A204.1 (cell line): ENCODE measurements at regions not wholly inside any gene's neighbourhood (a gene's known extent, or its start where the extent isn't known, plus 50 kb on each side); places are given as distances from the start of the nearest gene placed in this dataset.
"Not testable (repeated sequence)": the region's sequence is repeated elsewhere in the genome, so short reads cannot be mapped to it uniquely, and the experiment has no call there.

Experiments used
- FAIRE-seq: peaks from 2 replicates; lab custom pipeline; 2012; peaks lifted over from hg19 to GRCh38; lab: Jason Lieb, UNC

DNA sequence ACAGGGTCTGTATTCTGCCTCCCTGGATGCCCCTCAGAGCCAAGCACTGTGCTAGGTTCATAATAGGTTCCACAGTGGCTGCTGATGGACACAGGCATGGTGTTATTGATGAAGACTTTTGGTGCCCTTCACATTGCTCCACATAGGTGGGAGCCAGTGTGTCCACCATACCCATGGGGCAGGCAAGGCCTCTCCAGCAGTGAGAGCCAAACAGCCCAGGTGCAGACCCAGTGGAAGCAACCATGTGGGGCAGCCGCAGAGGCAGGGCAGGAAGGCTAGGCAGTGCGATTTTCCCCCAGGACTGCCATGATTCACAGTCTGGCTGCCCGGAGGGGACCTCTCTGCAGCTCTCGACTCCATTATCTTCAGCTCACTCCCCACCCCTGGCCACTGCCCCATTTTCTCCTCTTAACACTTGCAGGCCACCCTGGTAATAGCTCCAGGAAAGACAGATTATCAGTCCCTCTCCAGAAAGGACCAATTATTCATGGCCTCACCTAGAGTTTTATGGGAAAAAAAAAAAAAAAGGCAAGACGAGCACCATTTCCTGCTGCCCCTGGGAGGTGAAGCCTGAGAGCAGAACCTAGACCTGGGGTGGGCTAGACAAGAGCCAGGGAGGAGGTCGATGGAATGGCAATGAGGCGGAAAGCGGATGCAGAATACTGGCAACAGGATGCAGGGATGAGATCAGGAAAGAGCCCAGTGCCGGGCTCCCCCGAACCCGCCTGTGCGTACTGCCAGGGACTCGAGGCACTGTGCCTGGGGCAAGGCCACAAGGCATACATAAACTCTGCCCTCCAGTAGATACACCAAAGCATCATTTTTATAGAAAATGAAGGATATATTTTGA, 343.0 kb upstream of the NCAM1 start:
- no peak for FAIRE-seq

GRCh38 chr11:112619106-112619505, 342.1 kb upstream of the NCAM1 start:
- FAIRE-seq, result no peak

DNA sequence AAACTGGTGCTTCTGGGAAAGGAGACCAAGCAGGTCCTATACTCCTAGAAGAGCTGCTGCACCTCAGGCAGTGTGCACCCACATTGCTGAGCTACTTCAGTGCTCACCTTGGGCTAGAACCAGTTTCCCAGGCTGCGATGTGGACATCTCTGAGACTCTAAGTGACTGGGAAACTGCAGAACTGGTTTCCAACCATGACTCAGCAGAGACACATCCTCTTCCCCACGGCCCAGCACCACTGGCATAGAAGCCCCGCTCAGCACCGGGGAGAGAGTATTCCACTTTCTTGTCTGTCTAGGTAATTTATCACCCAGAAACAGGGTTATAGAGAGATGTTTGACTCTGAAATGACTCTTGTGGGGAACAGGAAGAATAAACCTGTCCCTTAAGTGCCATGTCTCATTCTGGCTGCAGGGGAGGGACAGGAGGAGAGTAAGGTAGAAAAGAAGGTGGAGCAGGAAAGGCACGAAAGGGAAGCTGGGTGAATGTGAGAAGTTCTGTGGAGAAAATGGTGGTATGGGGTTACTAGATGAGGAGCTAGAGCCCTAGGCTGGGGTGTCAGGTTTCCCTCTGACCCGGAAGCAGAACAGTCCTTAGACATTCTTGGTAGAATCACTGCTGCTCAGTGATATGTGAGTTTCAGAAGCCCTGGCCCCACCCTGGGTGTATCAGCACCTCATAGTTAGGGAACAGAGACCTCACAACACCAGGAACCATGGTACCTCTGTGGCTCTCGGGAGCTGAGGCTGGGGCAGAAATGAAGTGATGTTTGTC, 340.4 kb upstream of the NCAM1 start:
- no peak for FAIRE-seq

DNA sequence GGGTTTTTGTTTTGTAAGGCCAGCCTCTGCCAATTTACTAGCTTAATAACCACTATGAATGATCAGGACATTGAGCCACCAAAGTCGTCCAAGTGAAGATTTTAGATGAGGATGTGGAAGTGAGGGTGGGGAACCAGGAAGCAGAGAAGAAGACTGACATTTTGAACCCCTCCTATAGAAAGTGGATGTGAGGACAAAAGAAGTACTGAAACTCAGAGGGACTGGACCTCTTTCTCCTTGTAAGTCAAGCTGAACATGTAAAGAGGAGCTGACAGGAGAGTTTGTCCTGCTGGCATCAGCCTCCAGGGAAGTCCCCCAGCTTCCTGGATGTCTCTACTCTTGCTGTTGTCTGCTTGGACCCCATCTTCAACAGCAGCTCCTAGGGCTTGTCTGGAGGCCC, 338.2 kb upstream of the NCAM1 start:
- no peak for FAIRE-seq

DNA sequence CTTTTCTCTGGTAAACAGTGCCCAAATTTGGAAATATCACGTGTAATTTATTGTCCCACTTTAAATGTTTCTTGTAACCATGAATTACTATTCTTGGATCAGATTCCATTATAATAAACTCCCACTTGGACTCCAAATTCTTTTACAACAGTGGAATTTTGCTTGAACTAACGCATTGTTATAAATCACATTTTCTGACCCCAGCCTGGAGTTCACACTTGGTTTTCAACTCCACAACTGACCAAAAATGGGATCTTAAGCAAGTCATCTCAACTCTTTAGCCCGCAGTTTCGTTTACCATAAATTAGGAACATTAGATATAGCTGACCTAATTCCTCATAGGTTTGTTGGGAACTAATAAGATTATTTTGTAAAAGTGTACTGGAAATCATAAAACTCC, 336.8 kb upstream of the NCAM1 start:
- FAIRE-seq, result no peak

- FAIRE-seq, result not testable (repeated sequence)
Observed at GRCh38 chr11:112624971-112625370, 336.2 kb upstream of the NCAM1 start.

GRCh38 chr11:112625814-112626213, 335.4 kb upstream of the NCAM1 start:
- FAIRE-seq, result no peak

DNA sequence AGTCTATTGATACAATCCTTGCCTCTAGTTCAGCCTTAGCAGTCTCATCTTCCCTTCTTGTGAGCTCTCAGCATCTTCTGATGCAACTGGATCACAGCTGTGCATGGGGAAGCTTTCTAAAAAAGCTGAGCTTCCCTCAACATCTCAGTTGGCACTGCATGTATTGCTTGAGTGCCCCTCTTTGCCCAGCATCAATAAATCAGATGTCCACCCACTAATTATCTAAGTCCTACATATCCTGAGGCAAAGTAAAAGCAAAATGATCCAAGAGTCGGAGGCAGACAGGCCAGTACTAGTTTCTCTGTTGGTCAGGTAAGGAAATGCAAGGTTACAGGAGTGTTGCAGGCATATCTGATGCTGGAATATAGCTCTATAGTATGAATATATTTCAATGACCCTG, 334.5 kb upstream of the NCAM1 start:
- FAIRE-seq, result no peak

GRCh38 chr11:112627588-112628045, 333.6 kb upstream of the NCAM1 start:
- no peak for FAIRE-seq

DNA sequence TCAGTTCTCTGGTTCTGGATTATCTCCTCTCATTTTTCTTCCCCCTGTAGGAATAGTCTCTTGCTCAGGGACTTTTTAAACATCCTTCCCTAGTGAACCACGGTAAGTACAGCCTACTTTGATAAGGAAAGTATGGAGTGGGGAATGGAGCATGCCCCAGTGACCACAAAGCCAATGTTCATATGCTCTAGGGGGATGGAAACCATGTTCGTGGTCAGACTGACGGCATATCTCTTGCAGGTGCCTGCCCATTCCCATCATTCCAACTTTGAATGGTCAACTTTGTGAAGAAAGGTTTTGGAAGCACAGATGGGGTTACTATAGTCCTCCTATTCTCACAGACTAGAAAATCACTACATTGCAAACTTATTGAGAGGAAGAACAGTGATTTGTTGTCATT, 332.5 kb upstream of the NCAM1 start:
- no peak for FAIRE-seq

DNA sequence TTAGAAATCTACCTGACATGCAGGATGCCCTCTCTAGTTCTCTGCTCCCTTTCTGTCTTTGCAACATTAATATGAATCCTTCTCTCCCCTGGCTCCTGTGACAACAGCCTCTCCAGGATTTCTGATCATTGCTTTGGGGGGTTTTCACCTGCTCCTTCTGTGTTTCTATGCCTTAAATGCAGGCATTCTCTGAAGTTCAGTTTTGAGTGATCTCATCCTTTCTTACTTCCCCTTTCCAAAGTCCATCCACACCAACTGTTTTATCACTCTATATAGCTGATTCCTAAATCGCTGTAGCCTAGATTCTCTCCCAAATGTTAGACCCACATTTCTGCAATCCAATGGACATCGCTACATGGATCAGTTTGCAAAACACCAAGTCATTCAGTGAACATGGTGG, 330.7 kb upstream of the NCAM1 start:
- FAIRE-seq, result no peak

DNA sequence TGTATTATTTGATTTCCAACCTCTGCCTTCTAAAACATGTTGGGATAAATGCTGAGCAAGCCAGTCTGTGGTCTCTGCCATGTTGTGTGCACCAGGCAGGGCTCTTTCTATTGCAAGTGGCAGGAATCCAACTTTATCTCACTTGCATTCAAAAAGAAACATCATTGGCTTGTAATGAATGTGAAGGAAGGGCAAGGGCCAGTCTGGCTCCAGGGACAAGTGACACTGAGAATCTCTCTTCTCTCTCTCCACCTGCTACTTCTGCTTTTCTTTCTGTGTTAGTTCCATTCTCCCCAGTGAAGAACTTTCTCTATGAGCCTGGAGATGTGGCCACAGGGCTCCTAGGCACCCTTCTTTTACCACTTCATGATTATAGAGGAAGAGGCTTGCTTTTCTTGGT, 329.9 kb upstream of the NCAM1 start:
- FAIRE-seq, result no peak

- no peak for FAIRE-seq
Observed at GRCh38 chr11:112632866-112633505, 328.2 kb upstream of the NCAM1 start.

DNA sequence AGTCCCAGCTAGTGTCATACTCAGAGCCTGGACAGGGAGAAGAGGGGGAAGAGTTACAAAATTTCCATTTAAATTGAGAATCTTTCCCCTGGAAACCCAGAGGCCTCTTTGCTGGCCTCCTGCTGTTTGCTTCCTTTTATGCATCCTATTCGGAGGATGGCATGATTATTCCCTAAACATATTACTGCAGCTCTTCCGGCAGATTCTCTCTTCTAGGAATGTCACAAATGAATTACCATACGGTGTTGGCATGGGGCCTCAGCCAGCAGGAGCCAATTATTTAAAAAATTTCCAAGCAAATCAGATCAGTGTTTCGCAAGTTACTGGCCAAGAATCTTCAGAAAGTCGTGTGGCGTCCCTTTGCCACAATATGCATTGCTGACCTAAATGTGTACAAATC, 326.7 kb upstream of the NCAM1 start:
- FAIRE-seq, result no peak

DNA sequence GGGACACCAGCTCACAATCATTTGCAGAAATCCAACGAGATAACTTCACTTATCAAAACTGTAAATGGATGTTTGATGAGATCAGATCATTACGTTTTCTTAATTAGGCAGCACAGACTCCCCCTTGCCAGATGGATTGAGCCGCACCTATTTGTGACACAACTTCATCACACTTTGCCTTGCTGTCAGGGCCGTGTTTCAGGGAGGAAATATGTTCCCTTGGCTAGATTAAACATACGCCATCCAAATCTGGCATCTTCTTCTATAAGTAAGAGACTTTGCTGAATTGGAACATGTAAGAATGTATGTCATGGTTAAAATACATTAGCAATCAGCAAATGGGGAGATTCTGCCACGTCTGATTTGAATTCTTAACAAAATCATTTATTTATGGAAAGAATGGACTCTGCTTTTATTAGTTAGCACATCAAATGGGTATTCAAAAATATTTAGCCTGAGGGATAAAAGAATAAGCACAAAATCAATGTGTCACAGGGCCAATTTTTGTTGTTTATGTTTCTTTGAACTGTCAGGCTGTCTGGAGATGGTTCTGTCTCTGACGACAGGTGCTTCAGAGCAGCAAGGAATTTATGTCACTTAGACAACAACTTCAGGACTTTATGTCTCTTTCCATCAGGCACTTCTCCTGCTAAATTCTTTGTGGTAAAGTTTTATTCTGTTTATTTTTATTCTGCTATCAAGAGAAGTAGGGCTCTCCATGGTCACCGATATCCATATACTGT, 326.1 kb upstream of the NCAM1 start:
- no peak for FAIRE-seq

GRCh38 chr11:112637076-112637475, 324.1 kb upstream of the NCAM1 start:
- FAIRE-seq, result no peak

DNA sequence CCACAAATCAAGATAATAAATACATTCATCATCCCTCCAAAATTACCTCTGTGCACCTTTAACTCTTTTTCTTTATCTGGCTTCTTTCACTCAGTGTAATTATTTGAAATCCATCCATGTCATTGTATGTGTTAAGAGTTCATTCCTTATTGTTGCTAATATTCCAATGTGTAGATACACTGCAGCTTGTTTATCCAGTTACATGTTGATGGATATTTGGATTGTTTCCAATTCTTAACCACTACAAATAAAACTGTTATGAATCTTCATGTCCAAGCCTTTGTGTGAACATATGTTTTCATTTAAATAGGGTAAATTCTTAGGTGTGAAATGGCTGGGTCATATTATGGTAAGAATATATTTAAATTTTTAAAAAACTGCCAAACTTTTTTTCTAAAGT, 323.3 kb upstream of the NCAM1 start:
- no peak for FAIRE-seq

GRCh38 chr11:112639469-112639868, 321.8 kb upstream of the NCAM1 start:
- no peak for FAIRE-seq

GRCh38 chr11:112643416-112643815, 317.8 kb upstream of the NCAM1 start:
- no peak for FAIRE-seq

GRCh38 chr11:112644410-112645131, 316.6 kb upstream of the NCAM1 start:
- FAIRE-seq, result no peak

GRCh38 chr11:112649856-112650255, 311.4 kb upstream of the NCAM1 start:
- FAIRE-seq, result no peak

- no peak for FAIRE-seq
Observed at GRCh38 chr11:112650527-112650926, 310.7 kb upstream of the NCAM1 start.
